Peyer's patch (tissue), 4 donors: ENCODE measurements at regions not wholly inside any gene's neighbourhood (a gene's known extent, or its start where the extent isn't known, plus 50 kb on each side); places are given as distances from the start of the nearest gene placed in this dataset.

Experiments used
- DNase-seq, 3 donors: peaks; one replicate each; pipeline ENCODE4 v3.0.0-alpha.2; 2017 to 2019
- H3K27ac ChIP-seq, 4 donors: fragments of 200-600 bp; sonication (generic); one replicate each; pipeline ENCODE4 v1.5.1; 2016 to 2019
- H3K27me3 ChIP-seq, 2 donors: fragments of 200-600 bp; sonication (generic); one replicate each; pipeline ENCODE4 v1.5.1; 2019
- H3K36me3 ChIP-seq, 3 donors: fragments of 200-600 bp; sonication (generic); one replicate each; pipeline ENCODE4 v1.5.1; 2016 to 2019
- H3K4me1 ChIP-seq, 4 donors: fragments of 200-600 bp; sonication (generic); one replicate each; pipeline ENCODE4 v1.5.1; 2016 to 2019
- H3K4me3 ChIP-seq, 4 donors: fragments of 200-600 bp; sonication (generic); 1 replicate in 3 of 4; 2 replicates in 1 of 4; pipeline ENCODE4 v1.5.1; 2016 to 2019; ENCODE audit warnings: mild to moderate bottlenecking in 1 of 4
- H3K9me3 ChIP-seq, 4 donors: fragments of 200-600 bp; sonication (generic); one replicate each; pipeline ENCODE4 v1.5.1; 2016 to 2019; ENCODE audit warnings: mild to moderate bottlenecking in 1 of 4
- CTCF ChIP-seq, 6 experiments: fragments of 450-650 bp in 4 of 6; fragments of 200-600 bp in 2 of 6; sonication (generic) in 1 of 6; IDR thresholded peaks; one replicate each; pipeline ENCODE4 v1.5.1; 2017 to 2019; ENCODE audit warnings: antibody characterized with exemption in 6 of 6, mild to moderate bottlenecking in 3 of 6, moderate library complexity in 1 of 6
- POLR2A ChIP-seq, 2 donors: fragments of 450-650 bp; IDR thresholded peaks; one replicate each; pipeline ENCODE4 v1.5.1; 2017; ENCODE audit warnings: antibody characterized with exemption in 2 of 2, mild to moderate bottlenecking in 2 of 2, moderate library complexity in 2 of 2

- no peak for TF ChIP-seq CTCF (IDR thresholded peaks at IDR 0.05)
- no peak for TF ChIP-seq POLR2A (IDR thresholded peaks at IDR 0.05)
- Histone ChIP-seq H3K4me3 (no peak overlapping the region), H3K9me3 (no peaks in the 10 kb centered on the region), H3K27ac (no peak overlapping the region), H3K27me3 (no peaks in the 10 kb centered on the region), H3K4me1 (peaks cover 0 to 5% (median 0%) of the 10 kb centered on the region in 4 donors), H3K36me3 (no peaks in the 10 kb centered on the region)
- no peak for DNase-seq
Measured at GRCh38 chr6:137751768-137752560, 115.1 kb upstream of the TNFAIP3 start.

- no peak overlapping the region for H3K4me3 ChIP-seq
- TF ChIP-seq CTCF (IDR thresholded peaks at IDR 0.05) (no peak), POLR2A (IDR thresholded peaks at IDR 0.05) (no peak)
- H3K27ac ChIP-seq: no peak overlapping the region
- DNase-seq: no peak
- no peaks in the 10 kb centered on the region for H3K36me3 ChIP-seq
- H3K9me3 ChIP-seq: no peaks in the 10 kb centered on the region
- no peaks in the 10 kb centered on the region for H3K4me1 ChIP-seq
- no peaks in the 10 kb centered on the region for H3K27me3 ChIP-seq
Measured at GRCh38 chr6:137754366-137754765, 112.7 kb upstream of the TNFAIP3 start.

GRCh38 chr6:137754866-137755265, 112.2 kb upstream of the TNFAIP3 start:
- H3K4me1 ChIP-seq: no peaks in the 10 kb centered on the region
- TF ChIP-seq CTCF (IDR thresholded peaks at IDR 0.05) (no peak), POLR2A (IDR thresholded peaks at IDR 0.05) (no peak)
- no peak overlapping the region for H3K27ac ChIP-seq
- H3K4me3 ChIP-seq: no peak overlapping the region
- no peaks in the 10 kb centered on the region for H3K27me3 ChIP-seq
- no peaks in the 10 kb centered on the region for H3K36me3 ChIP-seq
- DNase-seq: no peak
- H3K9me3 ChIP-seq: no peaks in the 10 kb centered on the region

GRCh38 chr6:137755284-137755683, 111.8 kb upstream of the TNFAIP3 start:
- no peak for DNase-seq
- H3K4me3 ChIP-seq: no peak overlapping the region
- H3K36me3 ChIP-seq: no peaks in the 10 kb centered on the region
- no peaks in the 10 kb centered on the region for H3K4me1 ChIP-seq
- H3K9me3 ChIP-seq: no peaks in the 10 kb centered on the region
- no peaks in the 10 kb centered on the region for H3K27me3 ChIP-seq
- no peak overlapping the region for H3K27ac ChIP-seq
- TF ChIP-seq POLR2A (IDR thresholded peaks at IDR 0.05) (no peak), CTCF (IDR thresholded peaks at IDR 0.05) (no peak)

- Histone ChIP-seq H3K4me1 (no peaks in the 10 kb centered on the region), H3K27me3 (no peaks in the 10 kb centered on the region), H3K4me3 (no peak overlapping the region), H3K36me3 (no peaks in the 10 kb centered on the region), H3K27ac (no peak overlapping the region), H3K9me3 (no peaks in the 10 kb centered on the region)
- TF ChIP-seq POLR2A (IDR thresholded peaks at IDR 0.05) (no peak), CTCF (IDR thresholded peaks at IDR 0.05) (no peak)
- no peak for DNase-seq
Measured at GRCh38 chr6:137756788-137757187, 110.3 kb upstream of the TNFAIP3 start.
